PC-3 (cell line): ENCODE measurements at regions not wholly inside any gene's neighbourhood (a gene's known extent, or its start where the extent isn't known, plus 50 kb on each side); places are given as distances from the start of the nearest gene placed in this dataset.
"Not testable (repeated sequence)": the region's sequence is repeated elsewhere in the genome, so short reads cannot be mapped to it uniquely, and the experiment has no call there.

ENCODE experiments used
- ATAC-seq: fragments of 200-7000 bp; cut with Tn5 transposase; 2 replicates; pipeline ENCODE4 v1.9.1; 2020; ENCODE audit warnings: mild to moderate bottlenecking, moderate library complexity
- BruUV-seq: library from RNA; stranded (reverse); fragments of 400-500 nt; replicated peaks from 2 replicates; lab custom pipeline; 2021; lab: Mats Ljungman, UMichigan
- CTCF ChIA-PET: fragments of 300-600 bp; sonication (Branson Sonifier 250); formaldehyde crosslinking; loops from one replicate; lab custom pipeline; 2022; ENCODE audit warnings: antibody characterized with exemption; lab: Charles Lee
- POLR2A ChIA-PET: fragments of 300-600 bp; sonication (Branson Sonifier 250); formaldehyde crosslinking; loops from one replicate; lab custom pipeline; 2022; ENCODE audit warnings: antibody characterized with exemption; ENCODE audit not compliant: unreplicated experiment; lab: Charles Lee
- DNase-seq: peaks from one replicate; pipeline ENCODE4 v3.0.0-alpha.2; 2015
- H2AFZ ChIP-seq: fragments of 300-600 bp; sonication (generic); 2 replicates; pipeline ENCODE4 v1.6.0; 2016; ENCODE audit warnings: antibody characterized with exemption, low read length
- H3F3A ChIP-seq: fragments of 300-600 bp; sonication (generic); one replicate; pipeline ENCODE4 v1.6.0; 2017; ENCODE audit warnings: antibody characterized with exemption, low read length, control low read depth, mild to moderate bottlenecking; ENCODE audit not compliant: unreplicated experiment
- H3K27ac ChIP-seq: fragments of 300-600 bp; sonication (generic); 2 replicates; pipeline ENCODE4 v1.5.1; 2016; ENCODE audit warnings: mild to moderate bottlenecking, low read length
- H3K27me3 ChIP-seq: fragments of 300-600 bp; sonication (generic); 2 replicates; pipeline ENCODE4 v1.6.1; 2016; ENCODE audit warnings: low read length, mixed read lengths
- H3K36me3 ChIP-seq: fragments of 300-600 bp; sonication (generic); 2 replicates; pipeline ENCODE4 v1.6.1; 2016; ENCODE audit warnings: low read depth, mixed run types, low read length, mixed read lengths
- H3K4me1 ChIP-seq: fragments of 300-600 bp; sonication (generic); 2 replicates; pipeline ENCODE4 v1.5.1; 2016; ENCODE audit warnings: low read length; ENCODE audit not compliant: insufficient read depth
- H3K4me2 ChIP-seq: fragments of 300-600 bp; sonication (generic); 2 replicates; pipeline ENCODE4 v1.6.0; 2016; ENCODE audit warnings: low read length
- H3K4me3 ChIP-seq: fragments of 300-600 bp; sonication (generic); 2 replicates; pipeline ENCODE4 v1.5.1; 2016; ENCODE audit warnings: mild to moderate bottlenecking, low read length, mixed read lengths
- H3K79me2 ChIP-seq: fragments of 300-600 bp; sonication (generic); 2 replicates; pipeline ENCODE4 v1.6.1; 2017; ENCODE audit warnings: low read length, mixed read lengths
- H3K9ac ChIP-seq: fragments of 300-600 bp; sonication (generic); 2 replicates; pipeline ENCODE4 v1.6.0; 2016; ENCODE audit warnings: mild to moderate bottlenecking, low read length
- H3K9me2 ChIP-seq: fragments of 300-600 bp; sonication (generic); replicated peaks from 2 replicates; pipeline ENCODE4 v1.6.1; 2016; ENCODE audit warnings: mixed run types, low read length, mixed read lengths
- H3K9me3 ChIP-seq: fragments of 300-600 bp; sonication (generic); 2 replicates; pipeline ENCODE4 v1.6.1; 2016; ENCODE audit warnings: low read length, mixed read lengths
- H4K20me1 ChIP-seq: fragments of 300-600 bp; sonication (generic); 2 replicates; pipeline ENCODE4 v1.6.1; 2016; ENCODE audit warnings: low read length, mixed read lengths
- CTCF ChIP-seq: fragments of 300-600 bp; sonication (generic); conservative IDR thresholded peaks from 2 replicates; pipeline ENCODE4 v1.5.1; 2017; ENCODE audit warnings: antibody characterized with exemption, low read depth, mild to moderate bottlenecking, low read length
- intact Hi-C: fragments of 100-400 bp; cut with micrococcal nuclease; formaldehyde crosslinking; loops from 2 replicates; pipeline ENCODE4 v1.9.0; 2023

- no peak for TF ChIP-seq CTCF
- Histone ChIP-seq H3K9me3 (no peaks in the 10 kb centered on the region), H3K4me3 (no peak overlapping the region), H3F3A (no peaks in the 10 kb centered on the region), H3K4me2 (no peak overlapping the region), H3K9me2 (no peaks in the 10 kb centered on the region), H3K79me2 (no peaks in the 10 kb centered on the region), H2AFZ (no peak overlapping the region), H3K27ac (no peak overlapping the region), H3K4me1 (no peaks in the 10 kb centered on the region), H3K36me3 (no peaks in the 10 kb centered on the region), H3K9ac (no peak overlapping the region), H4K20me1 (no peaks in the 10 kb centered on the region), H3K27me3 (no peaks in the 10 kb centered on the region)
- no peak for DNase-seq
- no TSS peak for BruUV-seq
- no peak for ATAC-seq
- intact Hi-C loops: no loop called here
- ChIA-PET POLR2A (no interaction called here), CTCF (no interaction called here)
These were observed 135.8 kb upstream of the FOXD4L5 start for GRCh38 chr9:65420771-65421170.

- H4K20me1 ChIP-seq, BruUV-seq, POLR2A ChIA-PET, H3K79me2 ChIP-seq, H3K4me1 ChIP-seq, CTCF ChIA-PET, H3K9me3 ChIP-seq, intact Hi-C loops, ATAC-seq, H3K4me2 ChIP-seq, H3K9me2 ChIP-seq, H3K4me3 ChIP-seq, H2AFZ ChIP-seq, H3K27ac ChIP-seq, H3K27me3 ChIP-seq, H3F3A ChIP-seq, H3K36me3 ChIP-seq, H3K9ac ChIP-seq, DNase-seq: not testable (repeated sequence)
These were observed 134.0 kb upstream of the FOXD4L5 start for GRCh38 chr9:65418966-65419365.

GRCh38 chr9:65416948-65417347 is 131.9 kb upstream of the FOXD4L5 start:
- H3K4me2 ChIP-seq, CTCF ChIA-PET, H3K9me3 ChIP-seq, BruUV-seq, H3K9ac ChIP-seq, H3K27me3 ChIP-seq, POLR2A ChIA-PET, H4K20me1 ChIP-seq, H3K27ac ChIP-seq, H3K79me2 ChIP-seq, DNase-seq, H3K4me3 ChIP-seq, H3K9me2 ChIP-seq, H3F3A ChIP-seq, H2AFZ ChIP-seq, H3K4me1 ChIP-seq, intact Hi-C loops, H3K36me3 ChIP-seq, ATAC-seq: not testable (repeated sequence)

GRCh38 chr9:65414249-65414648 is 129.2 kb upstream of the FOXD4L5 start:
- H3K4me2 ChIP-seq, CTCF ChIA-PET, H3K4me1 ChIP-seq, H2AFZ ChIP-seq, H3K4me3 ChIP-seq, ATAC-seq, H4K20me1 ChIP-seq, H3K9me3 ChIP-seq, DNase-seq, H3K9ac ChIP-seq, H3K9me2 ChIP-seq, BruUV-seq, H3K36me3 ChIP-seq, H3K79me2 ChIP-seq, H3K27me3 ChIP-seq, H3K27ac ChIP-seq, H3F3A ChIP-seq, POLR2A ChIA-PET, intact Hi-C loops: not testable (repeated sequence)

GRCh38 chr9:65413371-65413770 is 128.4 kb upstream of the FOXD4L5 start:
- ATAC-seq, H3F3A ChIP-seq, CTCF ChIA-PET, DNase-seq, H3K9ac ChIP-seq, H4K20me1 ChIP-seq, H3K79me2 ChIP-seq, H3K9me3 ChIP-seq, BruUV-seq, H3K36me3 ChIP-seq, H3K4me2 ChIP-seq, H3K4me3 ChIP-seq, H2AFZ ChIP-seq, H3K4me1 ChIP-seq, intact Hi-C loops, H3K9me2 ChIP-seq, H3K27ac ChIP-seq, POLR2A ChIA-PET, H3K27me3 ChIP-seq: not testable (repeated sequence)
